GM19372 (cell line): ENCODE measurements at regions not wholly inside any gene's neighbourhood (a gene's known extent, or its start where the extent isn't known, plus 50 kb on each side); places are given as distances from the start of the nearest gene placed in this dataset.
A peak's percentile ranks its signal among the peaks of the same experiment; 100 is the strongest.
"Not testable (repeated sequence)": the region's sequence is repeated elsewhere in the genome, so short reads cannot be mapped to it uniquely, and the experiment has no call there.

Experiments used
- ATAC-seq: cut with Tn5 transposase; IDR thresholded peaks from one replicate; pipeline ENCODE4 v1.9.1; 2021; ENCODE audit warnings: mild to moderate bottlenecking, low read depth, moderate library complexity; ENCODE audit not compliant: unreplicated experiment

DNA sequence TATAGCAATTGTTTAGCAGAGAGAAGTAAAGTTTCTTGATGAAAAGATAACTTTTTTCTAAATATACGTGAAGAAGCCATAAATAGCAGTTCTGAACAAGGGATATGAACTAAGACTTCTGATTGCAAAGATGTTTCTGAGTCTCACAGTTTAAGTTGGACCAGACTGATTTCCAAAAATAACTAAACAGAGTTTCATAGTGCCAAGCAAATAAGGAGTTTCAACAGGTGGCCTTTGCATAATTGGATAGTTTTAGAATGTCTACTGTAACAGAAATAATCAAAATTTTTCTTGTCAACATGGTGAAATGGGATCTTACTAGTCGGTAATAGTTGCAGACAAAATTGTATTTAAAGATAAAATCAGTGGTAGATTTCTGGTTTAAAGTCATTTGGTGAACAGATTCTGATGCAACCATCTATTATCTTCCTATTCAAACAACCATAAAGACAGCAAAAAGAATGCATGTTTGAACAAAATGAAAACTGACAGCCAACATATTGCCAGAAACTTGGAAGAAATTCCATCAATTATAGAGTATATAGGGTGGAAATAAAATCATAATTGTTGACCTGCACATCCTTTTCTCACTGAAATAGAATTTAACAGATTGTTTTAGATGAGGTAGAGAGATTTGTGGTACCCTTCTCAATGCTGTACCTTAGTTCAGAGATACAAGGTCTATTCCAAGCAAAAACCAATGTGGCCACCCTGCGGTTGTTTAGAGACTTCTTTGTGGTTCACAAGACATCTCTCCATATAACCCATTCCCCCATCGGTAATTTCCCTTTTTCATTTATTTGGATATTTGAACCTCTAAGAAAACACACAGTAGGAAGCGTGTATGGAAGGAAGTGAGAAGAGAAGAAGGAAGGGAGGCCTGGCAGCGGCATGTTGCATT lies 275.3 kb downstream of the COG6 start:
- no peak for ATAC-seq

DNA sequence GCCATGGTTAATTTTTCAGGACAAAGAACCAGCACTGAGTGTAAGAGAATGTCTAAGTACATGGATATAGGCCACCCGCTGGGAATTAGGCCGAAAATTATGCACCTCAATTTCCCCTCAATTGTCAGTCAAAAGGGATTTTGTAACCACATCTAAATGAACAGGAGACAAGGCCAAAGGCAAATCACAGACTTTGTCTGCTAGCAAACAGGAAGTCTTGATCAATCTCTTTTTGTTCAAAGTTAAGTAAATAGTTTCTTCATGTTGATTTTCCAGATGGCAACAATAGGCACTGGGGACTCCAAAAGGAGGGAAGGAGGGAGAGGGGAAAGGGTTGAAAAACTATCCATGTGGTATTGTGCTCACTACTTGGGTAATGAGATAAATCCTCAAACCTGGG lies 276.0 kb downstream of the COG6 start:
- ATAC-seq = no peak

DNA sequence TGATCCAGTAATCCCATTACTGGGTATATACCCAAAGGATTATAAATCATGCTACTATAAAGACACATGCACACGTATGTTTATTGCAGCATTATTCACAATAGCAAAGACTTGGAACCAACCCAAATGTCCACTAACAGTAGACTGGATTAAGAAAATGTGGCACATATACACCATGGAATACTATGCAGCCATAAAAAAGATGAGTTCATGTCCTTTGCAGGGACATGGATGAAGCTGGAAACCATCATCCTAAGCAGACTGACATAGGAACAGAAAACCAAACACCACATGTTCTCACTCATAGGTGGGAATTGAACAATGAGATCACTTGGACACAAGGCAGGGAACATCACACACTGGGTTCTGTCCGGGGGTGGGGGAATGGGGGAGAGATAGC lies 277.1 kb downstream of the COG6 start:
- not testable (repeated sequence) for ATAC-seq

DNA sequence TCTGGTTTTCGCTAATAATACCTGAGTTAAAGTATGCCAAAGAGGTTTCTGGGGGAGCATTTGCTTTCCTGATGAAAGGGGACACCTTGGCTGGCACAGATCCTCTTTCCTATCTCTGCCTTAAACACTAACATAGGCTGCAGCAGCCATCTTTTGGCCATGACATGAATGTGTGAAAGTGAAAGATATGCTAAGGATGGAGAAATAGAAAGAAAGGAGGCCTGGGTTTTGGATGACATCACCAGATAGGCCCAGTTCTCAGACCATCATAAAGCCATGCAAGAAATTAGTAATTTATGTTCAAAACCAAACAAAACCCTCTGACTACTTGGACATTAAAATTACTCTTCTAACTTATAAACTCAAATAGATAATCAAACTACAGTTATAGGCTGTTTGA lies 279.7 kb downstream of the COG6 start:
- ATAC-seq = no peak

DNA sequence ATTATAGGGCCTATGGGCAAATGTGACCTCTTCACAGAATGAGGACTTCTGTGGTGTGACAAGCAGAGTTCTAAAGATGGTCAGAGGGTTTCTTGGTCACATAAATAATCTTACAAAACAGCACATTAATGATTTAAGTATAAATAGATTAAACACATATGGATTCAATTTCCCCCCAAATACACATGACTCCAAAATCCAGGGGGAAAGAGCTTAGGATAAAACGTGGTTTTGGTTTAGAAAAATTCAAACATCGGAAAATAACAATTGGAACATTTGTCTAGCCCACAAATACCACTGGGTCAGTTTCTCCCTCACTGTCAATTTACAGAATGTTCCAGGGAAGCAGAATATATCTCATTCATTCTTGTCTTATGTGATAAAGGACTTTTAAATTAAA lies 283.1 kb downstream of the COG6 start:
- ATAC-seq = no peak

DNA sequence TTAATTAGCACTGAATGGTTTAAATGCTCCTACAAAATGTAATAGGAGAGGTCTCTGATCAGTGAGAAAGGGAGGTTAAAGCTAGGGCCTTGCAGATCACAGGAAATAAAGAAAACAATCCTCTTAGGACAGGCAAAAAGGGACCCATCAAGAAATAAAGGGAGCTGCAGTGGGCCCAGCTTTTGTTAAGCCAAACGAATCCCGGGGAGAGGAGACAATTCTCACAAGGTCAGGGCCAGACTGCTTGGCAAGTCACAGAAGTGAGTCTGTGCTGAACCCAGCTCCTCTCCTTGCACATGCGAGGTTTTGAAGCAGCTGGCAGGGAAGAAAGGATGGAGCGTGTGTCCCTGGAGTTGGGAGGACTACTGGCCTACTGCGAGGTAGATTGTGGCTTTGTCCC lies 285.8 kb downstream of the COG6 start:
- no peak for ATAC-seq

DNA sequence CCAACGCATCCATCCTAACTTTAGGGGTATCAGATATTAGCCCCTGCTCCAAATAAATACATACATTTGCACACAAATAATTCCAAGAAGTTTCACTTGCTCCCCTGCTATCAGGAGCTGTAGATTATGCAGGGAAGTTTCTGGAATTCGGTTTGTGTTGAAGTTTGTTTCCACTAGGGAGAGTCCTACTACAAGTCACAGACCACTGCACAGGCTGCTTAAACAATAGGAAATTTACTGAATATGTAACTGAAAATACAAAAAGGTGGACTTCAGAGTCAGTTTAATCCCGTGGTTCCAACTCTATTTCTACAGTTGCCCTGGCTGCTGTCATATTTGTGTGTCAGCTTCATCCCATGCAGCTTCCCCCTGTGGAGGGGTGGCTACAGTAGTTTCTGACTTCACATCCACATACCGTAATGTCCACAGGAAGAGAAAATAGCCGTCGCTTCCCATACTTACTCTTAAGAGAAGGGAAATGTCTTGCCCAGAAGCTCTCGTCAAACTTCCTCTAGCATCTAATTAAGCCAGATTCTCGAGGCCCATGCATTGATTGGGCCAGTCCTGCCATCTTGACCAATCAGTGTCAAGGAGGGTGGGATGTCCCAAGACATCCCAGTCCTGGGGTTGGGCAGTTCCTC lies 286.6 kb downstream of the COG6 start:
- ATAC-seq = no peak

DNA sequence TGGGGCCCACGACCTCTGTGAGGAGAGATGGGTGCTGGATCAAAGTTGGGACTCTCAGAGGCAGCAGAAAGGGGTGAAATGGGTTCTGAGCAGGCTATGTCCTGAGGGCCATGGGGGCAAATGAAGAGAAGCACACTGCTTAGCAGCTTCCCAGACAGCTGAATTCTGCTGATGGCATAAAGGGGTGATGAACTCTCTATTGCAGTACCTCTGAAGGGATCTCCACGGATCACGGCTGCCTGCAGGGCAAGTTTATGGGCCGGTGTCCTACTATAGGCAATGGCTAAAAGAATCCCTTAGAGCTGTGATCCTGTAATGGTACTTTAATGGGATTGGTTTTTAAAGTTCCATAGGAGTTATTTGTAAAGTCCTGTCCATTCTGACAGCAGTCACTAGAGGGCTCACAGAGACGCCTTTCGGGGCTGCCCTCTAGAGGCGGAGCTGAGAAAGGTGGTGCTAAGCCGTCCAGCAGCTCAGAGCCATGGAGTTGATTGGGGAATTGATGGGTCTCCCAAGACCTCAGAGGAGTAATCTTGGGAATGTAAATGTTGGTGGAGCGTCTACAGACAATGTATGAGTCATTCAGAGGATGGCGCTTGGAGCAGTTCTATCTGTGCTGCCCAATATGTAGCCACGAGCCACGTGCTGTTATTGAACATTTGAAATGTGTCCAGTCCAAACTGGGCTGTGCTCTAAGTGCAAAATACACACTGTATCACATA lies 287.3 kb downstream of the COG6 start:
- peak; percentile 86 for ATAC-seq

DNA sequence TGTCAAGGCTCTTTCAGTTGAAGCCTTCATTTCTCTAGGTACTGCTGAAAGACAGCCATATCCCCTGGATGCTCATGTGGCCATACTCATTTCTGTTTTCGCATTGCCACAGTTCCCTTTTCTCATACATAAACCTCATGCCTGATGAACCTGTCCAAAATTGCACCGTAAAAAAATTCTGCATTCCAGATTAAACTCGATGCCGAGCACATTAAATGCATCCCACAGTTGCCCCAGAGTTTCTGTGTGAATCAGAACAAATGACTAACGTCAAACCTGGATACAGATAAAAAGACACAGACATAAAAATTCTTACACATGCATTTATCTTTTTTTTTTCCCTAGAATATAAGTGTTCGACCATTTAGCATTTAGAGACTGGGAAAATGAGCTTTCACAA lies 288.2 kb downstream of the COG6 start:
- no peak for ATAC-seq

DNA sequence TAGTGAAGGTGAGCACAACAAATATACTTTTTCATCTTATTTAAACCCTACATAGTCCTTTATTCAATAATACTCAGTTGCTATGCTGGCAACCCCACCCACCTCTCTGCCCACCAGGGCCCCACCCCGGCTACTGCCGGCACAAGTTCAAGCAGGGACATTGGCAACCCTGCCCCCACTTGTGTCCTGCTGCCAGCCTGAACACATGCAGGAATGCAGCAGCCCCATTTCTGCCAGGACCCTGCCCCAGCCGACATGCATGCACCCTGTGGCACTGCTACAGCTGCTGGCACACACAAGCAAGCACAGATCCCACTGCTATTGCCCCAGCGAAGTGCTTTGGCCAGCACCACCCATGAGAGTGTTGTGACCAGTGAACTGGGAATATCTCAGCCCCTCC lies 289.8 kb downstream of the COG6 start:
- no peak for ATAC-seq

DNA sequence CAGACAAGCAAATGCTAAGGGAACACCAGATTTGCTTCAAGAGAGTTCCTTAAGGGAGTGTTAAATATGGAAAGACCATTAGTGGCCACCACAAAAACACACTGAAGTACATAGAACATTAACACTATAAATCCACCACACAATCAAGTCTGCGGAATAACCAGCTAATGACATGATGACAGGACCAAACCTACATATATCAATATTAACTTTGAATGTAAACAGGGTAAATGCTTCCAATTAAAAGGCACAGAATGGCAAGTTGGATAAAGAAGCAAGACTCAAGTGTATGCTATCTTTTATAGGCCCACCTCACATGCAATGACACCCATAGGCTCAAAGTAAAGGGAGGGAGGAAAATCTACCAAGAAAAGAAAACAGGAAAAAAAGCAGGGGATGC lies 291.3 kb downstream of the COG6 start:
- ATAC-seq = no peak

DNA sequence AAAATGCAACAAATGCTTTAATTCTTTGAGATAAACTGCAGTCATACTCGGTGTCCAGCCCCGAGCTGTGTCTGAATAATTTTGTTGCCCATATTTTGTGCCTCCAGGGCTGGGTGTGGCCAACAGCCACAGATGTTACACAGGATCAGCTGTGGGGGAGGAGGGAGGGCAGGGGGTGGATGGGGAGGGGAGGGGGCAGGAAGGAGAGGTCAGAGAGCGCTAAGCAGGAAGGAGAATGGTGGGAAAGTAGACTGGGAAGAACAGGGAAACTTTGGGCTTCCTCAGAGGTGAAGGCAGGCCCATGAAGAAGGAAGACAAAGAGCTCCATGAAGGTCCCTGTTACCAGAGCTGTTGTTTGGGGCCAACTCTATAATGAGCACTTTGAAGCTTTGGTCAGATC lies 295.8 kb downstream of the COG6 start:
- no peak for ATAC-seq

DNA sequence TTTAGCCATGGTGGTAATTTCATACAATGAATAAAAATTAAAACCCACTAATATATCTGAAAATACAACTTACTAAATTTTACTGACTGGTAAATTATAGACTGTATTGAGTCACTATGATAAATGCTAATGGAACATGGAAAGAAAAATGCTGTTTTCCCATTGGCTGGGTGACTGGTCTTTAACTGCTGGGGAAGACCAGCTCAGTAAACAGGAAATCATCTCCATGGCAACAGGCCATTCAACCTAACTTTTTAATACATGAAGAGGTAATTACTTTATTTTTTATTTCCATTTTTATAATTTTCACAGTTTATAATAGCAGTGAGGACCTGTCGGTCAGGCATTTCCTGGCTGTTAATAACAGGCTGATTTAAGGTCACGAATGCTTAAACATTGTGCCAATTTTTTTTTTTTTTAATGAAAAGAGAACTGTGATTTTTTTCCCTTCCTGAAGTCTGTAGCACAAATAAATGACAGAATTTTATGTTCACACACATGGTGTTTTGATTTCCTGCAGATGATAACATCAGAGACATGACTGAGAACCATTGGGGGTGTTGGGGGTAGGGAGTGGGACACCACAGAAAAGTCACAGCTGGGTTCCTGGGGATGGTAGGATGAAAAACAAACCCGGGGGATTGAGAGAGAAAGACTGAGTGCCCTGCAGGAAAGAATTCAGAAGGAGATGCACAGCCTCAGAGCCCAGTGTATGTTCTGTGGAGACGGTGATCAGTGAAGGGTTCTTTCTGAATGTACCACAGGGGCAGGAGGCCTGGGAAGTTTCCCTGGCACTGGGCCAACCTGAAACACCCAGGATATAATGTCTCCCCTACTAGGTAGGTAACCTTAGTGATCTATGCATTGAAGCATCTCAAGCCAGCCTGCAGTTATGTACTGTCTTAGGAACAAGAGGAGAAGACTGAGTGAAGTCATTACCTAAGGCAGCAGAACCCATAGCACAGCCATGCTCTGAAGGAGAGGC lies 297.1 kb downstream of the COG6 start:
- no peak for ATAC-seq

DNA sequence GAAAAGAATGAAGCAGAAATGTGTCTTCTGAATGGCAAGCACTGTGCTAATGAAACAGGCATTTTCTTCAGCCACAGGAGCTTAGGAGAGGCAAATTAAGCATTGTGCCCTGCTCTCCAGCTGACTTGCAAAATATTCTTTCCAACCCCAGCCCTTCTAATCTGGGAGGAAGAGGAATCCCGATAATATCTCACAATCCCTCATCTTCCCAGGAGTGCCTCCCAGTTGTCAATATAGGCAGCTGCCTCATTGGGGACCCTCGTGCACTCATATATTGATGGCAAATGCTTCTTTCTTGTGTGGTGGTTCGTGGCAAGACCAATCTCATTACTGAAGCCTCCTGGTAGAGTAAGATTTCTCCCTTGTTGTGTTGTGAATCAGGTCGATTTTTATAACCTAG lies 299.0 kb downstream of the COG6 start:
- ATAC-seq = no peak

DNA sequence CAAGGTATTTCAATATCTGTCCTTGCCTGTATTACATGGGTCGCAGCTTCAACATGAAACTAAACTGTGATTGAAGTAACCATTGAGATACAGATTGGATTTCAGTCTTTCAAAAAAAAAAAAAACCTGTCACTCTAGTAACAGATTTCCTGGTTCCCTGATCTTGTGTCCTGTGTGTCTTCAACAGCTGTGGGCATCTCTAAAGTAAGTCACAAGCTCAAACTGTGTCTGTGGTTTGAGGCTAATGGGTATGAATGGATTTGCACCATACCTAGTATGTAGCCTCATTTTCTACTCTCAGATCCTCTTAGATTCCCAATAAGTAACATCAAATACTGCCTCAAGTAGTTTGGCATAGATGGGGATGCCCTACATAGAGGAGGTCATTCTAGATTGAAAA lies 300.1 kb downstream of the COG6 start:
- peak; percentile 27 for ATAC-seq

DNA sequence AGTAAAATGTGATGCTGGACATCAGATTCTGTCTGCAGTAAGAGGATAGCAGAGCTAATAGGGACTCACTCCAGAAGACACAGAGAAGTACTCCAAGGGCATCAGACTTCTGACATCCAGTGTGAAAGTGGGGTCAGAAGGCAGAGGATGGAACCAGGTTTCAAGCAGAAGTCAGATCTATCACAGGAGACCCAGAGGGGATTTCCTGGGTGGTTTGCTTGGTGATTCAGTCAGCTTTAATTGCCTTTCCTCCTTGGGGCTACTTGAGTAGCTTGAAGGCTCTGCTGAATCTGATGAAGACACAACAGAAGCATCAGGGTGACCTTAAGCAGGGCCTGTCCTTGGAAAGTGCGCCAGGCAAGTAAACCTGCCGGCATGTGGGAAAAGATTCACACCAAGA lies 300.6 kb downstream of the COG6 start:
- peak; percentile 70 for ATAC-seq

DNA sequence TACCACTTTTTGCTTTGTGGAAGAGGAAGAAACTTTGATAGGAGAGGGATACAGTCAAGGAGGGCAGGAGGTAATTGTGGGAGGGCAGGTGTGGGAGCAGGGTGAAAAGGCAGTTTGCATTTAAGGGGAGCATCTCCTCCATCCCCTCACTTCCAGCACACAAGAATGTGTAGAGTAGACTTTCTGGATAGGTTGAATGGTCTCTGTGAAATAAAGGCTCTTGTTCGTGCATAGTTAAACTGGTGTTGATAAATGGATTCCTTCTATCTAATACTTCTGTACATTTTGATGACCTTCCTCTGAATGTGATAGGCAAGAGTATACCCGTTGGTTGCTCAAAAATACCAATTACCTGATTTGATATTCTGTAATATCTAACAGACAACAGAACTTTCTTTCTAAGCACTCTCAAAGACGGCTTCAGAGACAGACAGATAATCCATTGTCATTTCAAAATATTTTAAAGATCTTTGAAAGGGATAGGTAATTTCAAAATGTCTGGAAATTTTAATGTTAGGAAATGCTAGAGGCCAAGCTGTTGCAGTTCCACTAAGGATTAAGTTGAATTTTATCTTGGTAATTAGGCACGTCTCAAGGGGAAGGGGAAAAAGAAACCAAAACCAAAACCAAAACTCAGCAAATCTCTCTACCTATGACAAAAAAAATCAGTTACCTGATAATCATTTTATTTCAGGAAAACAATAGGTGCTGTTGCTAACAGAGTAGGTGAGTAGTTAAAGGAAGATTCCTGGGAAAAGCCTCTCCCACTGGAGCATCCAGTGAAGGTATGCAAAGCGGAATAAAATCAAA lies 302.6 kb downstream of the COG6 start:
- ATAC-seq = no peak

DNA sequence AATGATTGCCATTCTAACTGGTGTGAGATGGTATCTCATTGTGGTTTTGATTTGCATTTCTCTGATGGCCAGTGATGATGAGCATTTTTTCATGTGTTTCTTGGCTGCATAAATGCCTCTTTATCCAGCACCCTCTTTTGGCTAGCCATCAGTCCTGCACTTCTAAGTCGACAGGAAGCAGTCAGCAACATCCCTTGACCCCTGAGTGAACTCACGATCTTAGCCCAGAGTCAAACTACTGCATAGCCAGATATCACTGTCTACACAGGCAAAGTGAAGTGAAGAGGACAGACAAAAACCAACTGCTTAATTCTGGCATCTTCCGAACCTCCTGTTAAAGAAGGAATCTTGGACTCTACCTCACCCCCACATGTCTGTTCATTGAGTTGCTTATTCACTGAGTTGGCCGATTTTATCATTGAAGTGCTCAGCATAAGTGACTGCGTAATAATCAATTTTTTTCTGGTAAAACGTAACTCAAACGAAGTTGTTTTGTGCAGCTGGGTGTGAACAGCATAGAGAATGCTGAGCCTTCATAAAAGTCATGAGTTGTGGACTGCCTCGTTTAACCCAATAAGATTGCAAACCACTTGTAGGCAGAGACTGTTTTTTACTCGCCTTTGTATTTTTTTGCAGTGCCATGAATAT lies 304.2 kb downstream of the COG6 start:
- ATAC-seq = no peak

DNA sequence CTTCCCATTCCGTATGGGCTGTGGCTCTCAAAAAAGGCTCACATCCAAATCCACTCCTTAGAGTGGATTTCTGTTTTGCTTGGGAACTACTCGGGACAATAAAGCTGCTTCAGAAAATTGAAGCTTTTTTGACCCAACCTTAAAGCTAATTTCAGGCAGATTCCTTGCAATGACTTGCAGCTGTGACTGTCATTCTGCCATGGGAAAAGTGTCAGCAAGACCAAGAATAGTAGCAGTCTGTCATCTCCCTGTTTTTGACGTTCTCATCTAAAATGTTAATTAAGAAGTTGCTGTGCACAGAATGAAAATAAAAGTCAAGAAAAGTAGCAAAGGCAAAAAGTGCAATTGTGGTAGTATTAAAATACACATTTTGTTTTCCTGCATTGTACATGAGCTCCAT lies 304.7 kb downstream of the COG6 start:
- ATAC-seq = no peak
